ENCODE measurements at regions not wholly inside any gene's neighbourhood (a gene's known extent, or its start where the extent isn't known, plus 50 kb on each side); places are given as distances from the start of the nearest gene placed in this dataset.
A peak's percentile ranks its signal among the peaks of the same experiment; 100 is the strongest.

DNA sequence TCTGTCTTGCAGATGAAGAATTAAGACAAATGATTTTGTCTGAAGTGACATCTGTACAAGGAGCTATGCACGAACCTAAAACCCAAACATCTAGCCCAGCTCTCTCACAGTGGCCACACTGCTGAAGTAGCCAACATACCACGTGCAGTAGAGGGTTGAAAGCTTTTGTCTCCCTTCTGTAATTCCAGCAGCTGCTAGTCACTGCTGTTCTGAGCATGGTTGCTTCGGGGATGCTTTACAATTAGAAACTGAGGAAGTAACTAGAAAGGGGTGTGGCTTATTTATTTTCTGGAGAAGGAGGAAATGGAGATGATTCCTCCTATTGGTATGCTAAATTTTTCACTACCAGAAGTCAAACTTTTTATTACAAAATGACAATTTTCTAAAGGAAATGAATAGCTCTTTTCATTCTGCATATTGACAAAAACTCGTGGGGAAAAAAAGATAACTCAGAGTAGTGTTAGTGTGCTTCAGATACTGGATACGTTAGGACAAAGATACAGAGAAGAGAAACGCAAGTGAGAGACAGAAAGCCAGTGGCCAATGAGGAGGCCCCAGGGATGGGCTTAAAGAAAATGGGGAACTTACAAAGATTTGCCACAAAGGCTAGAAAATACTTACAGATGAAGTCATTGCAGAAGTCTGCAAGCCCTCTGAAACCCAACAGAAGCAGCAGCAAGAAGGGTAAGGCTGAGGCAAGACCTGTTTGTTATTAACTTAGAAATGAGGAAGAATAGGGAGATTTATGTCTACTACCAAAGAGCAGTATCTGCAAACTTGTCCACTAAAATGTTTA is 192.7 kb upstream of the MIR17HG start:
- H3K4me1 ChIP-seq (ENCODE audit: low read depth): no peaks in the 10 kb centered on the region
- H3K36me3 ChIP-seq (ENCODE audit: low read depth): no peaks in the 10 kb centered on the region
- intact Hi-C loops (cut with DNase I, micrococcal nuclease): no loop called here
- ATAC-seq (no peak), DNase-seq (peak in 1 of 3 donors; percentile 8)
- no peak overlapping the region for H3K4me3 ChIP-seq
- no peak for TF ChIP-seq CTCF (IDR thresholded peaks at IDR 0.05)
- H3K9me3 ChIP-seq: no peaks in the 10 kb centered on the region

- intact Hi-C loops (cut with DNase I, micrococcal nuclease): no loop called here
- ATAC-seq (peak; percentile 21), DNase-seq (peak in 1 of 3 donors; percentile 8)
- Histone ChIP-seq H3K4me3 (no peak overlapping the region), H3K9me3 (no peaks in the 10 kb centered on the region), H3K4me1 (ENCODE audit: low read depth) (no peaks in the 10 kb centered on the region), H3K36me3 (ENCODE audit: low read depth) (no peaks in the 10 kb centered on the region)
- no peak for TF ChIP-seq CTCF (IDR thresholded peaks at IDR 0.05)
Observed at GRCh38 chr13:91155512-91156114, 191.9 kb upstream of the MIR17HG start.

DNA sequence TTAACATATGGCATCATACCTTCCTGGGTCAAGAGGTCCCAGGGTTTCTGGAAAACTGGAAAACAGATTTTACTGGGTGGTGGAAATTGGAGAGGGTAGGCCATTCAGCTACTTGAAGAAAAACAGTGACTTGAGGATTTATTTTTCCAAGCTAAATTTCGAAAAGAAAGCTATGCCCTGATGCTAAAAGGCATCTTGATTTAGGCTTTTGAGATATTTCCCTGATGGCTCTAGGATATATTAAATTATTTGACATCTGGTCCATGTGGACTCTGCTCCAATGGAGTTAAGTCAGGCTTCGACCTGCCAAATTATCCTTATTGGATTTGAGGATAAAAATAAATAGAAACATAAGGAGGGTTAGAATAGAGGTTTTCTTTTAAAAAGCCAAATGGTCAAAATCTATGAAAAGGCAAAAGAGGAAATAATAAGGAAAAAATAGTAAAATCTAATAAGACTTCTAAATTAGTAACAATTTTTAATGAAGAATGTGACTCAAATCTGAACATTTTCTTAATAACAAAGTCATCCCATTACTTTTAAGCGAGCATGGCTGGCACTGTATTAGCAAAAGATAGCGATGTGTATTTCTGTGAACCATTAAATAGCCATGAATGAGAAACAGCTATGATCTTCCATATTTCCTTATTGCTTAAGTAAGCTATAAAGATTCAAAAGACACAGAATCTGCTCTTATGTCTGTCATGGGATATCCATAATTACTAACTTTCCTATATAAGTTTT is 190.0 kb upstream of the MIR17HG start:
- Histone ChIP-seq H3K4me1 (ENCODE audit: low read depth) (no peaks in the 10 kb centered on the region), H3K9me3 (no peaks in the 10 kb centered on the region), H3K36me3 (ENCODE audit: low read depth) (no peaks in the 10 kb centered on the region), H3K4me3 (no peak overlapping the region)
- intact Hi-C loops (cut with DNase I, micrococcal nuclease): no loop called here
- ATAC-seq: no peak
- TF ChIP-seq CTCF (IDR thresholded peaks at IDR 0.05): no peak
- no peak for DNase-seq

DNA sequence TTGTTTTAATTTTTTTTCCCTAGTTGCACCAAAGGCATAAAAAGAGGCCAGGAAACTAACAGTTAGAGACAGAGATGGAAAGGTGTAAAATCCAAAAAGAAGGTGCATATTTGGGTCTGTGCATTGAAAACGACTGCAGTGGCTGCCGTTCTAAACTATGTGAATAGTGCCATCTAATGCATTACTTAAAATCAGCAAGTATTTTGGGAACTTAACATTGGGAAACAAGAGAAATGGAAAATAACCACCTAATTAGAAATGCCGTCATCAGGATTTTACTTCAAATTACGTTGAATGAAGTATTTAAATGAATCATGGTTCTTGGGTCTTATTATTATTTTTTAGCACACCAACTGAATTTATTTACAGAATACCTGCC is 189.5 kb upstream of the MIR17HG start:
- ATAC-seq (no peak), DNase-seq (no peak)
- Histone ChIP-seq H3K36me3 (ENCODE audit: low read depth) (no peaks in the 10 kb centered on the region), H3K4me3 (no peak overlapping the region), H3K9me3 (no peaks in the 10 kb centered on the region), H3K4me1 (ENCODE audit: low read depth) (no peaks in the 10 kb centered on the region)
- no peak for TF ChIP-seq CTCF (IDR thresholded peaks at IDR 0.05)
- intact Hi-C loops (cut with DNase I, micrococcal nuclease): no loop called here

DNA sequence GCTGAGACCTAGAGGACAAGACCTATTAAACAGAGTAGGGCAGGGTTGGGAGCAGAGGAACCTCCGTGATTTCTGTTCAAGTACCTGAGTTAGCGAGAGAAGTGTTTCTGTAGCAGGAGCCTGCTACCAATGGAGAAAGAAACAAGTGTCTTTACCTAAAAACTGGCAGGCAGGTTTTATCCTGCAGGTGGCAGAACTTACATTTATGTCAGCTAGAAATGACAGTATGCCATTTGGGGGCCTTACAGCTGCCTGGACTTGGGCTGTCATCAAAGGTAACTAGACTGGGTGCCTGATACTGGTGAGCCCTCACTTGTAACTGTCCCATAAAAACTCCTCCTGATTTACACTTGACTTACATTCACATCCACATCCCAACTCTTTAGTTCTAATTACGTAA is 185.3 kb upstream of the MIR17HG start:
- Histone ChIP-seq H3K4me3 (no peak overlapping the region), H3K9me3 (no peaks in the 10 kb centered on the region), H3K4me1 (ENCODE audit: low read depth) (no peaks in the 10 kb centered on the region), H3K36me3 (ENCODE audit: low read depth) (no peaks in the 10 kb centered on the region)
- TF ChIP-seq CTCF (IDR thresholded peaks at IDR 0.05): no peak
- DNase-seq: no peak
- intact Hi-C loops (cut with DNase I, micrococcal nuclease): no loop called here
- no peak for ATAC-seq
